GM23338 (cell line): ENCODE measurements at regions not wholly inside any gene's neighbourhood (a gene's known extent, or its start where the extent isn't known, plus 50 kb on each side); places are given as distances from the start of the nearest gene placed in this dataset.

ENCODE experiments used
- CTCF ChIP-seq, 2 experiments: fragments of 200-600 bp in 1 of 2; sonication (generic) in 1 of 2; conservative IDR thresholded peaks; 2 replicates each; pipeline versions ENCODE4 v1.5.1 to v1.6.1; 2016 to 2017; ENCODE audit warnings: antibody characterized with exemption in 2 of 2, low read depth in 2 of 2, mild to moderate bottlenecking in 2 of 2, moderate library complexity in 1 of 2
- EZH2 ChIP-seq: fragments of 200-600 bp; sonication (generic); IDR thresholded peaks from one replicate; pipeline ENCODE4 v1.8.0; 2017; ENCODE audit warnings: antibody characterized with exemption, mild to moderate bottlenecking, low read depth; ENCODE audit not compliant: unreplicated experiment
- JUNB ChIP-seq: IDR thresholded peaks from one replicate; pipeline ENCODE4 v1.6.1; 2016; ENCODE audit warnings: antibody characterized with exemption; ENCODE audit not compliant: unreplicated experiment

- TF ChIP-seq CTCF (conservative IDR thresholded peaks at IDR 0.05; ENCODE audit: low read depth in 2 of 2) (no peak), JUNB (no peak), EZH2 (no peak)
These were observed 150.6 kb upstream of the FOXP2 start for GRCh38 chr7:114264023-114264422.
